Breast epithelium (tissue), 3 donors: ENCODE measurements at regions not wholly inside any gene's neighbourhood (a gene's known extent, or its start where the extent isn't known, plus 50 kb on each side); places are given as distances from the start of the nearest gene placed in this dataset.

Source experiments
- CTCF ChIP-seq, 3 donors: fragments of 450-650 bp; IDR thresholded peaks; one replicate each; pipeline ENCODE4 v1.5.1; 2016 to 2017; ENCODE audit warnings: antibody characterized with exemption in 3 of 3, mild to moderate bottlenecking in 3 of 3, moderate library complexity in 3 of 3
- POLR2AphosphoS5 ChIP-seq, 3 donors: sonication (generic); formaldehyde crosslinking; IDR thresholded peaks; one replicate each; pipeline ENCODE4 v1.6.1; 2017; ENCODE audit warnings: antibody characterized with exemption in 3 of 3

- TF ChIP-seq POLR2AphosphoS5 (IDR thresholded peaks at IDR 0.05): no peak
- no peak for TF ChIP-seq CTCF (IDR thresholded peaks at IDR 0.05)
Measured at GRCh38 chr4:45629717-45630116, 494.1 kb downstream of the GABRG1 start.
